HAP-1 (cell line): ENCODE measurements at regions not wholly inside any gene's neighbourhood (a gene's known extent, or its start where the extent isn't known, plus 50 kb on each side); places are given as distances from the start of the nearest gene placed in this dataset.

Source experiments
- DNase-seq, 2 experiments: peaks; one replicate each; pipeline ENCODE4 v3.0.0-alpha.2; 2016 to 2020; ENCODE audit warnings: low spot score in 2 of 2
- H3K27me3 ChIP-seq: fragments of 250-450 bp; sonication (Bioruptor Pico); 2 replicates; pipeline ENCODE4 v1.5.1; 2020; ENCODE audit warnings: low read depth, mild to moderate bottlenecking, moderate library complexity
- H3K36me3 ChIP-seq: fragments of 250-450 bp; sonication (Bioruptor Pico); replicated peaks from 2 replicates; pipeline ENCODE4 v1.5.1; 2020; ENCODE audit warnings: mild to moderate bottlenecking
- H3K4me1 ChIP-seq: fragments of 250-450 bp; sonication (Bioruptor Pico); 2 replicates; pipeline ENCODE4 v1.5.1; 2020; ENCODE audit warnings: mild to moderate bottlenecking
- H3K4me3 ChIP-seq: fragments of 250-450 bp; sonication (Bioruptor Pico); 2 replicates; pipeline ENCODE4 v1.5.1; 2020; ENCODE audit warnings: mild to moderate bottlenecking, moderate library complexity
- H3K9me3 ChIP-seq: fragments of 250-450 bp; sonication (Bioruptor Pico); 2 replicates; pipeline ENCODE4 v1.5.1; 2020; ENCODE audit warnings: mild to moderate bottlenecking, moderate library complexity
- in situ Hi-C: fragments of 300-500 bp; cut with MboI; formaldehyde crosslinking; loops from 3 replicates; pipeline ENCODE4 v1.14.3; 2020; ENCODE audit warnings: low sequenced_read_pairs, inconsistent platforms, mixed read lengths

DNA sequence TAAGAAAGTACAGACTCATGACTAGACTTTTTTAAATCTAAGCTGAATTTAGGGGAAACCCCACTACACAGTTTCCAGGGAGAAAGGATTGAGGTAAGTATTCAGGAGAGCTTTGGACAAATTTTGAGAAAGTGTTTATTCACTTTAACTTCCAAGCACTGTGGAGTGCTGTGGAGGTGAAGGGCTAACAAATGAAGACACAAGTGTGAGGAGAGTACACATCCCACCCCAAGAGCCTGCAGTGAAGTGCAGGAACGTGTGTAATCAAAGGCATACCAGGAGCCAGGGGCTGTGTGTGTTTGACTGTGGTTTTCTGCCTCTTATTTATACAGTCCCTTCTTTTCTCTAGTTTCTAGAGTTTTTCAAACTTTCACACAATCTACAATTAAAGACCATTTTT lies 118.3 kb downstream of the CMPK2 start:
- Histone ChIP-seq H3K4me1 (no peaks in the 10 kb centered on the region), H3K4me3 (no peak overlapping the region), H3K36me3 (no peaks in the 10 kb centered on the region), H3K27me3 (no peaks in the 10 kb centered on the region), H3K9me3 (no peaks in the 10 kb centered on the region)
- in situ Hi-C loops: no loop called here
- no peak for DNase-seq

- Histone ChIP-seq H3K9me3 (no peaks in the 10 kb centered on the region), H3K4me3 (no peak overlapping the region), H3K27me3 (no peaks in the 10 kb centered on the region), H3K36me3 (no peaks in the 10 kb centered on the region), H3K4me1 (no peaks in the 10 kb centered on the region)
- DNase-seq: no peak
- in situ Hi-C loops: no loop called here
Measured at GRCh38 chr2:6748406-6749067, 117.2 kb downstream of the CMPK2 start.

GRCh38 chr2:6749962-6750361 lies 115.7 kb downstream of the CMPK2 start:
- Histone ChIP-seq H3K36me3 (no peaks in the 10 kb centered on the region), H3K4me3 (no peak overlapping the region), H3K4me1 (no peaks in the 10 kb centered on the region), H3K9me3 (no peaks in the 10 kb centered on the region), H3K27me3 (no peaks in the 10 kb centered on the region)
- no peak for DNase-seq
- in situ Hi-C loops: no loop called here

DNA sequence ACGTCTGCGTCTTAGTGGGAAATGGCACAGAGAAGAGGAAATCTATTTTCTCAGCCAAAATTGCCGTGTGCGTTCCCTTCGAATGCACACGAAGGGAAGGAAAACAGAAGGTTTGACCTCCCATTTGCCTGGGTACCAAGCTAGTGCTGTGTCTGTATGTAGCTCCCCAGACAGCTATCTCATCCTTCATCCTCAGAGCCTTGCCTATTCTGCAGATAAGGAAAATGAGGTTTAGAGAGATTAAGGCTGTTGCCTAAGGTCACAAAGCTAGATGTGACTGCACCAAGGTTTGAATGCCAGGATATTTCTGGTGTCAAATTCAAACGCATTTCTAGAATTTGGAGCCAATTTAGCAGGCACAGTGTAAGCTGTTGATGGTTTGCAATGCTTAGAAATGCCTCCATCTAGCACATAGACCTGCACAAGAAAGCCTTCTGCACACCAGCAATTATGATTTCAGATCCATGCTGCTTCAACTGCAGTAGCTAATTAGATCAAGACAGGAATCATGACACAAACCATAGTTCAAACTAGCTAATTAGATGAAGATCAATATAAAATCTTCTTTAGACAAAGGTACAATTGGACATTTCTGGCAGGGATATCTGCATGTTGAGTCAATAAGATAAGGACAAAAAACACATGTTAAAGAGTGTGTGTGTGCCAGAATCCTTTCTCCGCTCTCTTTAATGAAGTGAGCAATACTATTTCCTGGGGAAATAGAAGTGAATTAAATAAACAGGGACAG lies 115.1 kb downstream of the CMPK2 start:
- no peaks in the 10 kb centered on the region for H3K9me3 ChIP-seq
- in situ Hi-C loops: no loop called here
- H3K36me3 ChIP-seq: no peaks in the 10 kb centered on the region
- no peak for DNase-seq
- H3K4me1 ChIP-seq: no peaks in the 10 kb centered on the region
- no peak overlapping the region for H3K4me3 ChIP-seq
- H3K27me3 ChIP-seq: no peaks in the 10 kb centered on the region

DNA sequence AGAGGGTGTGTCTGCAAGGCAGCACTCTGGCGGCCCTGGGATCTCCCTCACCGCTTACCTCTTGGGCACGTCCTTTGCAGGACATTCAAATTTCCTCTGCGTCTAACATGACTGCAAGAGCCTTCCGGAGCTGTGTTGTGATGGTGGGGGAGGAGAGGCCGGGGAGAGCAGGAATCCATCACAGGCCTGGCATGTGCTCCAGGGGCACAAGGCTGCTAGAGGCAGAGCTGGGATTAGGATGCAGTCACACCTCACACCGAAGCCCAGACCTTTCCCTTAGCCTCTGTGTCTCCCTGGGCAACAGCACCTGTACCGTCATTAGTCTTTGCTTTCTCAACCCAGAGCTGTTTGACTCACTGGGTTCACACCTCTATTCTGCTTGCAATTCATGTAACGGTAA lies 111.3 kb downstream of the CMPK2 start:
- Histone ChIP-seq H3K9me3 (no peaks in the 10 kb centered on the region), H3K4me1 (no peaks in the 10 kb centered on the region), H3K4me3 (no peak overlapping the region), H3K27me3 (no peaks in the 10 kb centered on the region), H3K36me3 (no peaks in the 10 kb centered on the region)
- DNase-seq: no peak
- in situ Hi-C loops: no loop called here

GRCh38 chr2:6755456-6755855 lies 110.3 kb downstream of the CMPK2 start:
- H3K4me3 ChIP-seq: no peak overlapping the region
- no peaks in the 10 kb centered on the region for H3K27me3 ChIP-seq
- in situ Hi-C loops: no loop called here
- H3K36me3 ChIP-seq: no peaks in the 10 kb centered on the region
- DNase-seq: no peak
- no peaks in the 10 kb centered on the region for H3K4me1 ChIP-seq
- H3K9me3 ChIP-seq: no peaks in the 10 kb centered on the region

DNA sequence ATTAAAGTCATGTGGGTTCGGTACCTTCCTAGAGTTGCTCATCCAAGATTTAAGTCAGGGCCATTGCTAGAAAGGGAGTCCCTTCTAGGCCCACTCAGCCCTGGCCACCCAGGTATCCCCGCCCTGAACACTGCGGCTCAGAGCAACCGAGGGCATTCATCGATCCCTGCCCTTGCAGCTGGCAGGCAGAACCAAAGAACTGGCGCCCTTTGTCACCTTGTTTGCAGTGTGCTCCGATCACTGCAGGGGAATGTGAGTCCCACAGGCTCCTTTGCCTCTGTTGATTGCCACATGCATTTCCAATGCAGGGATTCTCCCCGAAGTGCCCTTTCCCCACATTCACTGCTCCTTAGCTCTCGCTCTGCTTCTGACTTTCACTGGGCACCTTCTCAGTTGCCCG lies 108.5 kb downstream of the CMPK2 start:
- in situ Hi-C loops: no loop called here
- Histone ChIP-seq H3K27me3 (no peaks in the 10 kb centered on the region), H3K4me1 (no peaks in the 10 kb centered on the region), H3K4me3 (no peak overlapping the region), H3K36me3 (no peaks in the 10 kb centered on the region), H3K9me3 (no peaks in the 10 kb centered on the region)
- DNase-seq: no peak

DNA sequence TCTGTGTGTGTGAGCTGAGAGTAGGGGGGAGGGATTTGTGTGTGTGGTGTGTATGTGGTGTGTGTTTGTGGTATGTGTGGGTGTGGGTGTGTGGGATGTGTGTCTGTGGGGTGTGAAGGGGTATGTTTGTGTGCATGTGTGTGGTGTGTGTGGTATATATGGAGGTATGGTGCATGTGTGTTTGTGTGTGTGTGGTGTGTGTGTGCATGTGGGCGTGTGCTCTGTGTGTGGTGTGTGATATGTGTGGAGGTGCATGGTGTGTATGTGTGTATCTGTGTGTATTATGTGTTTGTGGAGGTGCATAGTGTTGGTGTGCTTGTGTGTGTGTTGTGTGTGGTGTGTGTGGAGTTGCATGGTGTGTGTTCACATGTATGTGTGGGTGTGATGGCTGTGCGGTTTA lies 106.0 kb downstream of the CMPK2 start:
- H3K9me3 ChIP-seq: no peaks in the 10 kb centered on the region
- H3K4me1 ChIP-seq: no peaks in the 10 kb centered on the region
- in situ Hi-C loops: no loop called here
- H3K27me3 ChIP-seq: no peaks in the 10 kb centered on the region
- H3K4me3 ChIP-seq: no peak overlapping the region
- no peaks in the 10 kb centered on the region for H3K36me3 ChIP-seq
- no peak for DNase-seq

GRCh38 chr2:6760132-6760531 lies 105.6 kb downstream of the CMPK2 start:
- no peak for DNase-seq
- Histone ChIP-seq H3K27me3 (no peaks in the 10 kb centered on the region), H3K4me3 (no peak overlapping the region), H3K4me1 (no peaks in the 10 kb centered on the region), H3K9me3 (no peaks in the 10 kb centered on the region), H3K36me3 (no peaks in the 10 kb centered on the region)
- in situ Hi-C loops: no loop called here

DNA sequence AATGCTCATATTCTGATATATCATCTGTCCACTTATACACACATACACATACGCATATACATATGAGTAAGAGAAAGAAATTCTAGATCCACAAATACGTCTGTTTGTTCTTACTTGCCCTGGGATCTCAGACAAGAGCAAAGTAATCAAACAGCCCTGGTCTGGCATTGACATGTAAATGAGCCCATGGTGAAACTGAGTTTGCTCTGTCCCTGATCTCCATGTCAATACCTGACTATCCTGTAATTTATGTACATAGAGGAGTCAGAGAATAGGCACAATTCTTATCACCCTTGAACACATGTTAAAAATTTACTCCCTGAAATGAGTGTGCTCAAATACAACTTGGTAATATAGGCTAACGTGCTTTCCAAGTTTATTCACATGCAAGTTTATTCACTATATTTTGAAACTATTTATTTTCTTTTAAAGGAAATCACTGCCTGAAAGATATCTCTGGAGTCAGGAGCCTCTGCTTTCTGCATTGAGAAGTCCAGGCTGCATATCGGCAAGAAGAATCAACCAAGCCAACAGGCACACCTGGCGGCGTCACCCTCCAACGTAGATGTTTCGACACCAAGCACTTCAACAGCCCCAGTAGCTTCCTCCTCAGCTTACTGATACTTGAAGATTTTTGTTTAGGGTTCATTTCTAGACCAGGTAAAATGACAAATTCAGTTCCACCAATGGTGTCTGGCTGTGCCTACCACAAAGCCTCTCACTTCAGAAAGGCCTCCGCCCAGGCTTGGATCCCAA lies 100.6 kb downstream of the CMPK2 start:
- no peak overlapping the region for H3K4me3 ChIP-seq
- no peaks in the 10 kb centered on the region for H3K9me3 ChIP-seq
- in situ Hi-C loops: no loop called here
- H3K36me3 ChIP-seq: no peaks in the 10 kb centered on the region
- DNase-seq: peak; percentile 12 to 58
- no peaks in the 10 kb centered on the region for H3K27me3 ChIP-seq
- H3K4me1 ChIP-seq: no peaks in the 10 kb centered on the region

DNA sequence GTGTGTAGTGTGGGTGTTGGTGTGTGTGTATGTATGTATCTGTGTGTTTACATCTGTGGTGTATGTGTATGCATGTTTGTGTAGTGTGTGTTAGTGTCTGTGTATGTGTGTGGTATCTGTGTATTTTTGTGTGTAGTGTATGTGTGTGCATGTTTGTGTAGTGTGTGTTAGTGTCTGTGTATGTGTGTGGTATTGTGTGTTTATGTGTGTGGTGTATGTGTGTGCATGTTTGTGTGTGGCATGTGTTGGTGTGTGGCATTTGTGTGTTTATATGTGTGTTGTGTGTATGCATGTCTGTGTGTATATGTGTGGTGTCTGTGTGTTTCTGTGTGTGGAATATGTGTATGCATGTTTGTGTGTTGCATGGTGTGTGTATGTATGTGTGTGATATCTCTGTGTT lies 96.4 kb downstream of the CMPK2 start:
- Histone ChIP-seq H3K9me3 (no peaks in the 10 kb centered on the region), H3K4me3 (no peak overlapping the region), H3K4me1 (no peaks in the 10 kb centered on the region), H3K27me3 (peaks cover 9% of the 10 kb centered on the region; the same call in 1 of the 2 replicates), H3K36me3 (no peaks in the 10 kb centered on the region)
- in situ Hi-C loops: no loop called here
- DNase-seq: no peak

- Histone ChIP-seq H3K9me3 (no peaks in the 10 kb centered on the region), H3K27me3 (peaks cover 9% of the 10 kb centered on the region; the same call in 1 of the 2 replicates), H3K4me3 (no peak overlapping the region), H3K36me3 (no peaks in the 10 kb centered on the region), H3K4me1 (no peaks in the 10 kb centered on the region)
- in situ Hi-C loops: no loop called here
- DNase-seq: no peak
Measured at GRCh38 chr2:6770006-6770405, 95.7 kb downstream of the CMPK2 start.

DNA sequence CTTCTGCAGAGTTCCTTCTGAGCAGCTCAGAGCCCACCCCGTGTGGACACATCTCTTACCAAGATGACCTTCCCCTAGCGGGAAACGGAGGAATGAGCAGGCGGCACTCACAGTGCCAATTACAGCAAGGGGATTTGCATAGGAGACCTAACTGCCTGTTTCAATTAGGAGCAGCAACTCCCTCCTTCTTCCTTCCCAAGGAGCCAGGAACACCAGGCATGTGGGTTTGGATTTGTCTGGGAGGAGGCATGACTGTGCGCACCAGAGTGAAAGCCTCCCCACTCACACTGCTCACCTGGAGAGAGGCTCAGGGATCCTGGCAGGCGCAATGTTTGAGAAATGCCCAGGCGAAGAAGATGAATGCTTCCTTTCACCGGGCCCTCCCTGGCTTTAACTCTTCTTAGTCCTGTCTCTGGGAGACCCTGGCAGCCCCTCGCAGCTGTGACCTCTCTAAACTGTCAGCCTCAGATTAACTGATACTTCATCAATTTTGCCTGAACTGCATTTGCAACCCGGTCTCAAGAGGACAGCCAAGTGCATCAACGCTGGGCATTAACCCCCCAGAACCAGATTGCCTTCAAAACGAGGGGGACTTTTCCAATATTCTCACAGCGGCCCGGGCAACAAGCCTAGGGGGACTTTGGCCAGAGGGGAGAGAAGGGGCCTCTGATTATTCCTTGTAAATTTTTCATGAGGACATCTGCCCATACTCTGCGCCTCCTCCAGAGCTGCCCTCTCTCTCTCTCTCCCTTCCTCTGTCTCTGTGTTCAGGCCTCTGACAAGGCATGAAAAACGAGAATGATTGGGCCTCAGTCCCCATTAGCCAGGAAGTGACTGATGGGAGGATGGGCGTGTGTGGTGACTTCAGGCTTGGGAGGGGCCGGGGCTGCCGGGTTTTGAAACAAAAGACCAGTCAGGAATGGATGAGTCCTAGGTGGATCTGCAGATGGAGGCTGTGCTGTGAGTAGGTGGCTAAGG lies 93.8 kb downstream of the CMPK2 start:
- no peaks in the 10 kb centered on the region for H3K36me3 ChIP-seq
- no peaks in the 10 kb centered on the region for H3K9me3 ChIP-seq
- no peak overlapping the region for H3K4me3 ChIP-seq
- peaks cover 9% of the 10 kb centered on the region; the same call in 1 of the 2 replicates for H3K27me3 ChIP-seq
- peak in 1 of 2 experiments; percentile 20 for DNase-seq
- in situ Hi-C loops: no loop called here
- no peaks in the 10 kb centered on the region for H3K4me1 ChIP-seq
